ENCODE measurements at regions not wholly inside any gene's neighbourhood (a gene's known extent, or its start where the extent isn't known, plus 50 kb on each side); places are given as distances from the start of the nearest gene placed in this dataset.

- no peaks in the 10 kb centered on the region for H3K36me3 ChIP-seq
- no peak for TF ChIP-seq POLR2AphosphoS5 (IDR thresholded peaks at IDR 0.05)
- no peak for TF ChIP-seq POLR2A (IDR thresholded peaks at IDR 0.05)
- TF ChIP-seq EP300 (IDR thresholded peaks at IDR 0.05): no peak
- no peak for TF ChIP-seq CTCF (IDR thresholded peaks at IDR 0.05)
- no peaks in the 10 kb centered on the region for H3K9me3 ChIP-seq
- H3K27me3 ChIP-seq: no peaks in the 10 kb centered on the region
- WGBS, 2 donors: 91 to 93% methylated on average over 5 of the region's 5 CpGs
- H3K27ac ChIP-seq: no peak overlapping the region
- intact Hi-C loops (cut with DNase I): no loop called here
- DNase-seq: no peak
- no peaks in the 10 kb centered on the region for H3K4me1 ChIP-seq
- H3K4me3 ChIP-seq: no peak overlapping the region
Measured at GRCh38 chr14:34344318-34344717, 117.7 kb downstream of the SPTSSA start.

GRCh38 chr14:34340025-34340625, 121.9 kb downstream of the SPTSSA start:
- Histone ChIP-seq H3K4me3 (no peak overlapping the region), H3K9me3 (no peaks in the 10 kb centered on the region), H3K27ac (no peak overlapping the region), H3K4me1 (no peaks in the 10 kb centered on the region), H3K27me3 (no peaks in the 10 kb centered on the region), H3K36me3 (no peaks in the 10 kb centered on the region)
- TF ChIP-seq POLR2AphosphoS5 (IDR thresholded peaks at IDR 0.05) (no peak), CTCF (IDR thresholded peaks at IDR 0.05) (no peak)
- no peak for DNase-seq
- WGBS, 2 donors: 78 to 86% methylated on average over 4 of the region's 4 CpGs
- intact Hi-C loops (cut with DNase I): no loop called here

GRCh38 chr14:34338056-34338455, 124.0 kb downstream of the SPTSSA start:
- TF ChIP-seq CTCF (IDR thresholded peaks at IDR 0.05) (no peak), EP300 (IDR thresholded peaks at IDR 0.05) (no peak), POLR2AphosphoS5 (IDR thresholded peaks at IDR 0.05) (no peak), POLR2A (IDR thresholded peaks at IDR 0.05) (no peak)
- Histone ChIP-seq H3K27me3 (no peaks in the 10 kb centered on the region), H3K9me3 (no peaks in the 10 kb centered on the region), H3K4me1 (no peaks in the 10 kb centered on the region), H3K27ac (no peak overlapping the region), H3K36me3 (no peaks in the 10 kb centered on the region), H3K4me3 (no peak overlapping the region)
- intact Hi-C loops (cut with DNase I): no loop called here
- 95 to 96% methylated on average over 2 of the region's 2 CpGs for WGBS, 2 donors
- no peak for DNase-seq

GRCh38 chr14:34336501-34336900, 125.5 kb downstream of the SPTSSA start:
- no peak overlapping the region for H3K4me3 ChIP-seq
- TF ChIP-seq EP300 (IDR thresholded peaks at IDR 0.05) (no peak), CTCF (IDR thresholded peaks at IDR 0.05) (no peak), POLR2AphosphoS5 (IDR thresholded peaks at IDR 0.05) (no peak), POLR2A (IDR thresholded peaks at IDR 0.05) (no peak)
- H3K9me3 ChIP-seq: no peaks in the 10 kb centered on the region
- H3K4me1 ChIP-seq: peaks cover 0 to 11% (median 4%) of the 10 kb centered on the region in 4 donors
- no peak overlapping the region for H3K27ac ChIP-seq
- intact Hi-C loops (cut with DNase I): no loop called here
- DNase-seq: no peak
- no peaks in the 10 kb centered on the region for H3K27me3 ChIP-seq
- 16 to 67% methylated on average over 1 of the region's 1 CpG for whole genome bisulfite sequencing, 2 donors
- no peaks in the 10 kb centered on the region for H3K36me3 ChIP-seq

GRCh38 chr14:34335968-34336367, 126.1 kb downstream of the SPTSSA start:
- 62 to 65% methylated on average over 1 of the region's 1 CpG for WGBS, 2 donors
- Histone ChIP-seq H3K36me3 (no peaks in the 10 kb centered on the region), H3K27ac (no peak overlapping the region), H3K9me3 (no peaks in the 10 kb centered on the region), H3K4me1 (peaks cover 0 to 16% (median 7%) of the 10 kb centered on the region in 4 donors), H3K27me3 (no peaks in the 10 kb centered on the region), H3K4me3 (no peak overlapping the region)
- DNase-seq: no peak
- intact Hi-C loops (cut with DNase I): no loop called here
- no peak for TF ChIP-seq POLR2AphosphoS5 (IDR thresholded peaks at IDR 0.05)
- TF ChIP-seq POLR2A (IDR thresholded peaks at IDR 0.05): no peak
- no peak for TF ChIP-seq EP300 (IDR thresholded peaks at IDR 0.05)
- no peak for TF ChIP-seq CTCF (IDR thresholded peaks at IDR 0.05)
